AG10803 (cell line): ENCODE measurements at regions not wholly inside any gene's neighbourhood (a gene's known extent, or its start where the extent isn't known, plus 50 kb on each side); places are given as distances from the start of the nearest gene placed in this dataset.

Experiments
- DNase-seq: peaks from one replicate; pipeline ENCODE4 v3.0.0; 2010; ENCODE audit warnings: low read depth
- H3K4me3 ChIP-seq: 2 replicates; pipeline ENCODE4 v1.5.1; 2011; ENCODE audit warnings: mild to moderate bottlenecking, low read length, control low read depth
- TF ChIP-seq, protein P1 (sequence below): conservative IDR thresholded peaks from 2 replicates; pipeline ENCODE4 v1.5.1; 2011; ENCODE audit warnings: mild to moderate bottlenecking, low read length, control low read depth, inconsistent platforms

DNA sequence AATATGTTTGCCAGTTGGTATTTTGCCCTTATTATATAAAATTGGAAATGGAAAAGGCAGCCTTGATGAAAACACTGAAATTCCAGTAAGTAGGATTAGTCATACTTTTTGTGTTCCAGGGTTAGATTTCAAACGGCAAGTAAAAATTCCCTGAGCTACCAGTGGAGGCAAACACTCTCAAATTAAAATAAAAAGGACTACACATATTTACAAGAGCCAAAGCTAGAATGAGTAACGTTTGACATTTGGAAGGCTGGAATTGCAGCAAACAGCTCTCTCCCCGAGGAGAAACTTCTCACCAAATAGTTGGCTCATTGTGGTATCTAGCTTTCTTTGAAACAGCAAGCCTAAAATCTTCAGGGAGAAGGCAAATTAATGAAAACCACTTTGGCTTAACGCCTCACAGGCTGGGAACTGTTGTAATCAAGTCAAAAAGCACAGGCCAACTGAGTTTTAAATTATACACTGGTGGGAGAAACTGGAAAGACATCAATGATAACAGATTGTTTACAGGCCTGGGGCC lies 288.4 kb downstream of the SNX13 start:
- peak; percentile 97 for DNase-seq

DNA sequence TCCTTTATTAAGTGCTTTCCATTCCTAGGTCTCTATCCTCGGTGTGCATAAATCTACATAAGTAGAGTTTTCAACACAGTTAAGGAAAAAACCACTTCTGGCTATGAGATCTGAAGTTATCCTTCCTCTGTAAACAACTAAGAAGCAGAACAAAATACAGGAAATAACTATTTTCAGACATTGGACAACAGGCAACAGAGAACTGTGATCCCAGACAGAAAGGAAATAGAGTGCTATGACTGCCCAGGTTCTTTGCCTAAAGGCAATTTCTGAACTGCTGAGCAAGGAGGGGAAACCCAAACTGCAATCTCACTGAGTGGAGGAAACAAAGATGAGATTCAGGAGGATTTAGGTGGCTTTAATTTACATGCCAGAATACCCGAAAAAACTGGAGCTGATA lies 285.4 kb downstream of the SNX13 start:
- TF ChIP-seq, protein P1, sequence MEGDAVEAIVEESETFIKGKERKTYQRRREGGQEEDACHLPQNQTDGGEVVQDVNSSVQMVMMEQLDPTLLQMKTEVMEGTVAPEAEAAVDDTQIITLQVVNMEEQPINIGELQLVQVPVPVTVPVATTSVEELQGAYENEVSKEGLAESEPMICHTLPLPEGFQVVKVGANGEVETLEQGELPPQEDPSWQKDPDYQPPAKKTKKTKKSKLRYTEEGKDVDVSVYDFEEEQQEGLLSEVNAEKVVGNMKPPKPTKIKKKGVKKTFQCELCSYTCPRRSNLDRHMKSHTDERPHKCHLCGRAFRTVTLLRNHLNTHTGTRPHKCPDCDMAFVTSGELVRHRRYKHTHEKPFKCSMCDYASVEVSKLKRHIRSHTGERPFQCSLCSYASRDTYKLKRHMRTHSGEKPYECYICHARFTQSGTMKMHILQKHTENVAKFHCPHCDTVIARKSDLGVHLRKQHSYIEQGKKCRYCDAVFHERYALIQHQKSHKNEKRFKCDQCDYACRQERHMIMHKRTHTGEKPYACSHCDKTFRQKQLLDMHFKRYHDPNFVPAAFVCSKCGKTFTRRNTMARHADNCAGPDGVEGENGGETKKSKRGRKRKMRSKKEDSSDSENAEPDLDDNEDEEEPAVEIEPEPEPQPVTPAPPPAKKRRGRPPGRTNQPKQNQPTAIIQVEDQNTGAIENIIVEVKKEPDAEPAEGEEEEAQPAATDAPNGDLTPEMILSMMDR = no peak
- no peak for DNase-seq
- no peak overlapping the region for H3K4me3 ChIP-seq

More for the DNA sequence above, 288.4 kb downstream of the SNX13 start:
- TF ChIP-seq, protein P1 = peak; percentile 65
- H3K4me3 ChIP-seq = no peak overlapping the region

DNA sequence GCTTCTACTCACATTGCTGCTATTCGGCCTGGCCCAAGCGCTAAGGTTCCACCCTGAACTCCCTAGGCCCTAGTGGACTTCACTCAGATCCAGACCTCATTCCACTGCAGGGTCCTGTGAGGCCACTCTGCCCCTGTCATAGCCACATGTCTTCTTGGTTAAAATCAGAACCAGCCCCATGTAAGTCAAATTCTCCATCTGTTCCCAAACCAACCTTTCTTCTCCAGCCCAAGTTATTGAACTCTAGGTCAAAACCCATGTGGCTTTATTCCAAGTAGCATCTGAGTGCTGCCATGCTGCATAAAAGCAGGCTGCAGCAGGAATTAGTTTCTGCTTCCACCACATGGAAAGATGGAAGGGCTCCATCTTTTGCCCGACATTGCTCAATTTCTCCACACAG lies 281.2 kb downstream of the SNX13 start:
- H3K4me3 ChIP-seq = no peak overlapping the region
- peak; percentile 41 for DNase-seq
- TF ChIP-seq, protein P1 = no peak

DNA sequence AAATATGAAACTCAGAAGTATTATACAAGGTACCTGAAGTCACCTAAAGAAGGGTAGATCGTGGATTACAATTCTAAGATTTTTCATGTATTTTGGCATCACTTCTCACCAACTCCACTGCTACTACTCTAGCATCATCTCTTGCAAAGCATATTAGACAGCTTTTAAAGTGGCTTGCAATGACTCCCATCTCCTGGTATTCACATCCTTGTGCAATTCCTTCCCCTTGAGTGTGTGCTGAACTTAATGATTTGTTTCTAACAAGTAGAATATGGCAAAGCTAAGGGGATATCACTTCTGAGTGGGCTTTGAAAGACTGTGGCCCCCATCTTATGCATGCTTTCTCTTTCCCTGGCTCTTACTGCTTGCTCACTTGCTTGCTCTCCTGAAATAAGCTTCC lies 280.2 kb downstream of the SNX13 start:
- no peak overlapping the region for H3K4me3 ChIP-seq
- peak; percentile 89 for DNase-seq
- TF ChIP-seq, protein P1 = no peak

DNA sequence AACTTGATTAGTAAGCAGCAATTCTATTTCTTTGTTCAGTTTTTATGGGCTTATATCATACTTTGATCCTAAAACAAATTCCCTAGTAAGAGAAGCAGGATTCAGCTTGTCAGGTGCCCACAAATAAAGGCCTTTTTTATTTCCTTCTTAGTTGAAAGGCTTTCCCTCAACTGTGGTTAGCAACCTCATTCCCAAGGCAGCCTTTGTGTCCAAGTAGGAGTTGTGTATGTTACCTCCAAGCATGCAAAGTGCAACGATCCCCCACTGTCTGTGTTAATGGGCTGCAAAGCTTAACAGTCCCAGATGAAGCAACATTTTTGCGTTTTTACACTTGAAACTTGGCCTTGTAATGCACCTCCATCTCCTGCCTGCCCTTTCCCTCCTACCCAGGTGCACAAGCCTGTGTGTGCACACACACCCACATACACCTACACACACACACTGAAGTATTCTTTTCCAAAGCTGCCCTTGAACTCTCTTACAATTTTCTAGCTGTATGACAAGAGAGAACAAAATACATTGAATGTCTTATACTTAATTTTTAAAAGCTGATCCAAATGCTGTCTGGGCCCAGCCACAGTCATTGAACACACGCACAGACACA lies 278.2 kb downstream of the SNX13 start:
- peak; percentile 68 for DNase-seq
- TF ChIP-seq, protein P1 = no peak
- no peak overlapping the region for H3K4me3 ChIP-seq

DNA sequence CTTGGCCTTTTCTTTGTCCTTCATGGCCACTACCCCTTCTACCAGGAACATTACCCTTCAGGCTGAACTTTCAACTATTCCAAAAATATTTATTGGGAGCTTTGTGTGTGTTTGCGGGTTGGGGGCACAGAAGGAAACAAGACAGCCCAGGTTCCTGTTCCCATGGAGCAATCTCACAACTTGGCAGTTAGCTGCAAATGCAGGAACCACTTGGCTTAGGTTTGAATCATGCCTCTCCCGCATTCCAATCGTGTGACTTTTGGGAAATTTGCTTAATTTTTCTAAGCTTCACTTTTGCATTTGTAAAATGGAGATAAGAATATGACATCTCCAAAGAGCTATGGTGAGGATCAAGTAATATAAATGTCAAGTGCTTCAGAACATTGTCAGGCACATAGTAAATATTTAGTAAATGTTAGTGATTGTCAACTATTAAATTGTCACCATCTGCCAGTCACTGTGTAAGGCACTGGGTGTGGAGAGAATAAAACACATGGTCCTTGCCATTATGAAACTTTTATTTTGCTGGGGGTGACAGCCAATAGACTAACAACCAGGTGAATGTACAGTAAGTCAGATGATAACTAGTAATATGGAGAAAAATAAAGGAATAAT lies 277.1 kb downstream of the SNX13 start:
- peak overlapping the region; percentile 15; the same call in 1 of the 2 replicates for H3K4me3 ChIP-seq
- TF ChIP-seq, protein P1 = no peak
- peak; percentile 90 for DNase-seq

DNA sequence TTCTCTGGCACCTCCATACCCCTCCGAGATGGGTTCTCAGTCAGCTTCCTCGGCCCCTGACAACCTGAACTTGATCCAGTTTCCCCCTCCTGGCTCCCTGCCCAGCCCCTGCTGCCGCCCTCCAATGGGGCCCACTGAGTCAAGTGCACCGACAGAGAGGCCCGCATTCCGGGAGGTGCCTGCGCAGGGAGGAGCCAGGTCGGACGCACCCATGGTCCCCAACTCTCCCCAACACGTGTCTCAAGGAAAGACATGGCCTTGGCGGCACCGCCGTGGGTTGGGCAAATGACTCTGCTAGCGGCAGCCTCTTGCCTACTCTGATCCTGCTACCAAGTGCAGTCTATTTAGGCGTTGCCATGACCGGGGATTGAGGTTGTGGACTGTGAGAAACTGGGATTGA lies 275.3 kb downstream of the SNX13 start:
- H3K4me3 ChIP-seq = no peak overlapping the region
- TF ChIP-seq, protein P1 = no peak
- no peak for DNase-seq
